ENCODE measurements at regions not wholly inside any gene's neighbourhood (a gene's known extent, or its start where the extent isn't known, plus 50 kb on each side); places are given as distances from the start of the nearest gene placed in this dataset.
"Not testable (repeated sequence)": the region's sequence is repeated elsewhere in the genome, so short reads cannot be mapped to it uniquely, and the experiment has no call there.

DNA sequence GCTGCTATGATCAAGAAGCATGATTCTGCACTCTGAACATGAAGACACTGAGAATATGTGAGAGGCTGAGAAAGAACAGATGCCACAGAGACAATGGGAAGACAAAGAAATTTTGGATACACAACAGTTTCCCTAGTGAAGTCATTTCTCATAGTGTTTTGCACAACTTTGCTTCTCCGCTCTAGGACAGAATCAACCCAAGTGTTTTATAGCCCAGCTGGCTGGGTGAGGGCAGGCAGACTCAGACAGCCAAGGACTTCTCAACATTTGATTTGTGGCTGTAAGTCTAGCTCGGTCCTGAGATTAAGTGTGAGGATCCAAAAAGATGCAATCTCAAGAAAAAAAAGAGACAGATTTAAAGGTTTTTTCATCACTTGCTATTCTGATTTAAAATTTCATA lies 536.5 kb upstream of the CRIM1 start:
- DNase-seq (ENCODE audit: low spot score): no peak
- no peak overlapping the region for H3K27ac ChIP-seq
- ChIA-PET POLR2A (ENCODE audit: low non-redundant PET) (no interaction called here), CTCF (no interaction called here)
- TF ChIP-seq, protein P1, sequence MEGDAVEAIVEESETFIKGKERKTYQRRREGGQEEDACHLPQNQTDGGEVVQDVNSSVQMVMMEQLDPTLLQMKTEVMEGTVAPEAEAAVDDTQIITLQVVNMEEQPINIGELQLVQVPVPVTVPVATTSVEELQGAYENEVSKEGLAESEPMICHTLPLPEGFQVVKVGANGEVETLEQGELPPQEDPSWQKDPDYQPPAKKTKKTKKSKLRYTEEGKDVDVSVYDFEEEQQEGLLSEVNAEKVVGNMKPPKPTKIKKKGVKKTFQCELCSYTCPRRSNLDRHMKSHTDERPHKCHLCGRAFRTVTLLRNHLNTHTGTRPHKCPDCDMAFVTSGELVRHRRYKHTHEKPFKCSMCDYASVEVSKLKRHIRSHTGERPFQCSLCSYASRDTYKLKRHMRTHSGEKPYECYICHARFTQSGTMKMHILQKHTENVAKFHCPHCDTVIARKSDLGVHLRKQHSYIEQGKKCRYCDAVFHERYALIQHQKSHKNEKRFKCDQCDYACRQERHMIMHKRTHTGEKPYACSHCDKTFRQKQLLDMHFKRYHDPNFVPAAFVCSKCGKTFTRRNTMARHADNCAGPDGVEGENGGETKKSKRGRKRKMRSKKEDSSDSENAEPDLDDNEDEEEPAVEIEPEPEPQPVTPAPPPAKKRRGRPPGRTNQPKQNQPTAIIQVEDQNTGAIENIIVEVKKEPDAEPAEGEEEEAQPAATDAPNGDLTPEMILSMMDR (conservative IDR thresholded peaks at IDR 0.05; ENCODE audit: low read depth): no peak

DNA sequence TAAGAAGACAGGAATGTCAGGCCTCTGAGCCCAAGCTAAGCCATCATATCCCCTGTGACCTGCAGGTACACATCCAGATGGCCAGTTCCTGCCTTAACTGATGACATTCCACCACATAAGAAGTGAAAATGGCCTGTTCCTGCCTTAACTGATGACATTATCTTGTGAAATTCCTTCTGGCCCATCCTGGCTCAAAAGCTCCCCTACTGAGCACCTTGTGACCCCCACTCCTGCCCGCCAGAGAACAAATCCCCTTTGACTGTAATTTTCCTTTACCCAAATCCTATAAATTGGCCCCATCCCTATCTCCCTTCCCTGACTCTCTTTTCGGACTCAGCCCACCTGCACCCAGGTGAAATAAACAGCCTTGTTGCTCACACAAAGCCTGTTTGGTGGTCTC lies 537.2 kb upstream of the CRIM1 start:
- POLR2A ChIA-PET (ENCODE audit: low non-redundant PET); DNase-seq (ENCODE audit: low spot score); H3K27ac ChIP-seq; CTCF ChIA-PET: not testable (repeated sequence)

DNA sequence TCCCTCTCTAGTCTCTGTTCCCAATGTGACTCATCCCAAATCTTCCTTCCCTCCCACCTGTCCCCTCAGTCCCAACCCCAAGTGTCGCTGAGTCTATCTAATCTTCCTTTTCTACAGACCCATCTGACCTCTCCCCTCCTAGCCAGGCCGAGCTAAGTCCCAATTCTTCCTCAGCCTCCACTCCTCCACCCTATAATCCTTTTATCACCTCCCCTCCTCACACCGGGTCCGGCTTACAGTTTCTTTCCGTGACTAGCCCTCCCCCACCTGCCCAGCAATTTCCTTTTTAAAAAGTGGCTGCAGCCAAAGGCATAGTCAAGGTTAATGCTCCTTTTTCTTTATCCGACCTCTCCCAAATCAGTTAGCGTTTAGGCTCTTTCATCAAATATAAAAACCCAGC lies 541.0 kb upstream of the CRIM1 start:
- CTCF ChIA-PET; POLR2A ChIA-PET (ENCODE audit: low non-redundant PET); DNase-seq (ENCODE audit: low spot score); H3K27ac ChIP-seq: not testable (repeated sequence)

DNA sequence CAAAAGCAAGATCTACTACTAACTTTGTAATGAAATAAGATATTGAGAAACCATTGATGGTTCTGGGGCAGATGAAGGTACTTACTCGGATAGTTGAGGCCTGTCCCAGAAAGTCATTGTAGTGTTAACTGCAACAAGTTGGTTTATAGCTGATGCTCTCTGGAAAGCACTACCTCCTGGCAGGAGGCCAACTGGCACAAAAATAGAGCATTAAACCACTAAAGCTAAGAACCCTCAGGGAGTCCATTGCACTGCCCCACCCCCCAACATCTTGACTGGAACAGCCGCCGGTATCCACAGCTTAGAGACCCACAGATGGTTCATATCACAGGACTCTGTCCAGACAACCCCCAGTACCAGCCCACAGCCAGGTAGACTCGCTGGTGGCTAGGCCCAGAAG lies 552.5 kb upstream of the CRIM1 start:
- ChIA-PET CTCF (no interaction called here), POLR2A (ENCODE audit: low non-redundant PET) (no interaction called here)
- DNase-seq (ENCODE audit: low spot score): no peak
- TF ChIP-seq, protein P1 (conservative IDR thresholded peaks at IDR 0.05; ENCODE audit: low read depth): no peak
- H3K27ac ChIP-seq: no peak overlapping the region

DNA sequence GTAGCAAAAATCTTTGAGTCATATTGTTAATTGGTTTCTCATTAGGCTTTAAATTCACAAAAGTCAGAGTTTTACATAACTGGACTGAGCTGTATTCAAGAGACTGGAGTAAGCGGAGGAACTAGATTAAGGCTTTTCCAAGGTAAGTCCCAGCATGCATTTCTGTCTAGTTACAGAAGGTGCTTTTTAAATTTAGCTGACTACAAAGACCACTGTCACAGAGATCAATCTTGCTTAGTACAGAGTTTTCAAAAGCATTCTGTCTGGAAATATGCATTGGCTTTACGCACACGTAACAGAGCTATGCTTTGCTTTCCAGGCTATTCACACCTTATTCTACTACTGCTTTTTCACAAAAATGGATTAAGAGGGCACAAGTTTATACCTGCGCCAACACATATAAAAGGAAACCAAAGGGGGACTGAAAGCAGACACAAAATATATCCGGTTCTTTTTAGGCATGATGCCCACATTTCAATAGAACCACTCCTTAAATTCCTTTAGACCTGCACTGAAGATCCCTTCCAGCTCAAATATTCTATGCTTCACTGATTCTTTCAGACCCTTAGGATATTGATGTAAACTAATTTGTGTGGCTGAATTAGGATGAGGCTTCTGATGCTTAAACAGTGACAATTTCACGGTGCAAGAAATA lies 560.7 kb upstream of the CRIM1 start:
- no peak overlapping the region for H3K27ac ChIP-seq
- peak; percentile 27 for DNase-seq (ENCODE audit: low spot score)
- POLR2A ChIA-PET (ENCODE audit: low non-redundant PET): interaction anchor here (0.6 kb wide), 1 partner anchor 12 kb away, joined by 3 read pairs; no protein-coding TSS in a partner anchor
- CTCF ChIA-PET: interaction anchor here (0.6 to 0.8 kb wide), 2 partner anchors 504 to 1321 kb away, joined by 3 read pairs; no protein-coding TSS in a partner anchor
- TF ChIP-seq, protein P1 (conservative IDR thresholded peaks at IDR 0.05; ENCODE audit: low read depth): no peak

DNA sequence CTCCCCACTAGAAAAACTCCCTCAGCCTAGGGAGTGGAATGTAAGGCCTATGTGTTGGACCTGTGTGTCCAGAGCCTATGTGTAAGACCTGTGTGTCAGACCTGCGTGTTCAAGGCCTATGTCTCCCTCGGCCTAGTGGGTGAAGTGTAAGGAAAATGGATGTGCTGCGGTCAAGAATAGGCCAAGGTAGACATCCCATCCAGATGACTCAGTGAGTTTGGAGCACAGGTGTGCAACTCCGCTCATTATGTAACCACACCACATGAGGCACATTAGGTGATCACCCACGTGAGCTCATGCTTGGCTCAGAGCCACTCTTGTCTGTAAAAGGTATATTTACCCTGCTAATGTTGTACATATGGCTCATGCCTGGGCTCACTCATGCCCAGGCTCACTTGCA lies 565.3 kb upstream of the CRIM1 start:
- H3K27ac ChIP-seq: no peak overlapping the region
- TF ChIP-seq, protein P1 (conservative IDR thresholded peaks at IDR 0.05; ENCODE audit: low read depth): no peak
- ChIA-PET CTCF (no interaction called here), POLR2A (ENCODE audit: low non-redundant PET) (no interaction called here)
- DNase-seq (ENCODE audit: low spot score): no peak

DNA sequence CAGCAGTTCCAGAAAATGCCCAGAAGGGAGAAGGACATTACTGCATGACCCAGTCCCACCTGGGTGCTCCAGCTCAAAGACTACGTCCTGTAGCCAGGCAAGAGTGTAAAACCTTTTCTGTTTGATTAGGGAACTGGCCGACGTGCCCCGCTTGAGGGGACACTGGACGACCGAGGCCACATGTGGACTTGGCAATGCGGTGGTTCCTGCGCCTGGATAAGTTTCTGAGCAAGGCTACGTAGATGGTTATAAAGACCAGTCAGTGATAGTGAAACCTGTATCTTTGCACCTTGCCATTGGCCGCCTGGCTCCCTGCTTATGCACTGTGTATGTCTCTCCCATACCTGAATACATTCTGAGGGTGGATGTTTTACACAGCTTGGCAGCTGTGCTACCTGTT lies 567.0 kb upstream of the CRIM1 start:
- POLR2A ChIA-PET (ENCODE audit: low non-redundant PET): no interaction called here
- no peak overlapping the region for H3K27ac ChIP-seq
- CTCF ChIA-PET: no interaction called here
- TF ChIP-seq, protein P1 (conservative IDR thresholded peaks at IDR 0.05; ENCODE audit: low read depth): no peak
- DNase-seq (ENCODE audit: low spot score): no peak
